ENCODE measurements at regions not wholly inside any gene's neighbourhood (a gene's known extent, or its start where the extent isn't known, plus 50 kb on each side); places are given as distances from the start of the nearest gene placed in this dataset.

DNA sequence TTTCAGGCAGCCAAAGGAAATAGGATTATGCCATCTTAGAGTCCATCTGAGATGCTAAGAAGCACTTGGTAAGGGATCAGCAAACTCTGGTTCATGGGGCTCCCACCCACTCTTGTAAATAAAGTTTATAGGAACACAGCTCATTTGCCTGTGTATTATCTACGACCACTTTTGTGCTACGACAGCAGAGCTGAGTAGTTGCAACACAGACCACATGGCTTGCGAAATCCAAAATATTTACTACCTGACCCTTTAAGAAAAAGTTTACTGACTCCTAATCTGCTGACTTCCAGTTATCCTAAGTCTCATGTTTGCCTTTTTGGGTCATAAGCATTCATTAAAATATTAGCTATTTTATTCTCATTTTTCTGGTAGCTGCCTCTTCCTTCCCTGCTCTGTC lies 859.0 kb downstream of the QKI start:
- TF ChIP-seq CTCF (IDR thresholded peaks at IDR 0.05) (no peak), POLR2A (IDR thresholded peaks at IDR 0.05) (no peak)
